HG03175 (cell line): ENCODE measurements at regions not wholly inside any gene's neighbourhood (a gene's known extent, or its start where the extent isn't known, plus 50 kb on each side); places are given as distances from the start of the nearest gene placed in this dataset.

Source experiments
- ATAC-seq: cut with Tn5 transposase; IDR thresholded peaks from one replicate; pipeline ENCODE4 v1.9.1; 2021; ENCODE audit warnings: mild to moderate bottlenecking, moderate library complexity; ENCODE audit not compliant: unreplicated experiment

GRCh38 chr2:12325806-12326205 lies 390.9 kb upstream of the TRIB2 start:
- no peak for ATAC-seq

- ATAC-seq, result no peak
These were observed 390.1 kb upstream of the TRIB2 start for GRCh38 chr2:12326449-12327190.

GRCh38 chr2:12330916-12331315 lies 385.8 kb upstream of the TRIB2 start:
- no peak for ATAC-seq

GRCh38 chr2:12331698-12332097 lies 385.0 kb upstream of the TRIB2 start:
- no peak for ATAC-seq

GRCh38 chr2:12333293-12333692 lies 383.4 kb upstream of the TRIB2 start:
- no peak for ATAC-seq

GRCh38 chr2:12334412-12334966 lies 382.2 kb upstream of the TRIB2 start:
- ATAC-seq, result no peak

GRCh38 chr2:12335131-12335530 lies 381.6 kb upstream of the TRIB2 start:
- no peak for ATAC-seq

GRCh38 chr2:12335995-12336394 lies 380.7 kb upstream of the TRIB2 start:
- ATAC-seq, result no peak

GRCh38 chr2:12338946-12339697 lies 377.6 kb upstream of the TRIB2 start:
- no peak for ATAC-seq

- ATAC-seq, result no peak
These were observed 376.6 kb upstream of the TRIB2 start for GRCh38 chr2:12340164-12340563.

- no peak for ATAC-seq
These were observed 375.5 kb upstream of the TRIB2 start for GRCh38 chr2:12341215-12341614.

GRCh38 chr2:12341920-12342319 lies 374.8 kb upstream of the TRIB2 start:
- ATAC-seq, result no peak

- ATAC-seq, result no peak
These were observed 373.6 kb upstream of the TRIB2 start for GRCh38 chr2:12343141-12343540.

- no peak for ATAC-seq
These were observed 369.7 kb upstream of the TRIB2 start for GRCh38 chr2:12347066-12347493.

GRCh38 chr2:12348216-12348615 lies 368.5 kb upstream of the TRIB2 start:
- ATAC-seq, result no peak

GRCh38 chr2:12350821-12351220 lies 365.9 kb upstream of the TRIB2 start:
- ATAC-seq, result no peak

GRCh38 chr2:12352889-12353288 lies 363.8 kb upstream of the TRIB2 start:
- ATAC-seq, result no peak

GRCh38 chr2:12361506-12361905 lies 355.2 kb upstream of the TRIB2 start:
- ATAC-seq, result no peak

- no peak for ATAC-seq
These were observed 353.6 kb upstream of the TRIB2 start for GRCh38 chr2:12363138-12363537.

- no peak for ATAC-seq
These were observed 353.2 kb upstream of the TRIB2 start for GRCh38 chr2:12363569-12363968.

GRCh38 chr2:12369566-12369965 lies 347.2 kb upstream of the TRIB2 start:
- ATAC-seq, result no peak

GRCh38 chr2:12376025-12376424 lies 340.7 kb upstream of the TRIB2 start:
- no peak for ATAC-seq
